Natural killer cell (primary cell): ENCODE measurements at regions not wholly inside any gene's neighbourhood (a gene's known extent, or its start where the extent isn't known, plus 50 kb on each side); places are given as distances from the start of the nearest gene placed in this dataset.

ENCODE experiments used
- ATAC-seq, 3 donors: fragments of 150-1000 bp in 2 of 3; fragments of 200-7000 bp in 1 of 3; cut with Tn5 transposase; 1 replicate in 1 of 3; 2 replicates in 2 of 3; pipeline ENCODE4 v1.10.0; 2021; ENCODE audit warnings: mild to moderate bottlenecking in 2 of 3, moderate library complexity in 2 of 3
- DNase-seq, 2 donors: peaks; one replicate each; pipeline versions ENCODE4 v3.0.0 to v3.0.0-alpha.2; 2013 to 2021; ENCODE audit warnings: mixed read lengths in 1 of 2
- H3K27ac ChIP-seq: one replicate; pipeline ENCODE4 v1.5.1; 2013; ENCODE audit warnings: mild to moderate bottlenecking, low read length
- H3K27me3 ChIP-seq: one replicate; pipeline ENCODE4 v1.6.1; 2013; ENCODE audit warnings: low read length; ENCODE audit not compliant: control insufficient read depth, insufficient read depth
- H3K36me3 ChIP-seq: one replicate; pipeline ENCODE4 v1.6.1; 2013; ENCODE audit warnings: low read length; ENCODE audit not compliant: control insufficient read depth, insufficient read depth
- H3K4me1 ChIP-seq: one replicate; pipeline ENCODE4 v1.6.1; 2013; ENCODE audit warnings: low read length; ENCODE audit not compliant: control insufficient read depth, insufficient read depth
- H3K4me3 ChIP-seq: one replicate; pipeline ENCODE4 v1.5.1; 2013; ENCODE audit warnings: low read length
- H3K9me3 ChIP-seq: one replicate; pipeline ENCODE4 v1.6.1; 2013; ENCODE audit warnings: low read length; ENCODE audit not compliant: control insufficient read depth, insufficient read depth
- H3K27ac Mint-ChIP-seq, 2 donors: one replicate each; pipeline ENCODE4 v1.8.0; 2022; ENCODE audit warnings: mild to moderate bottlenecking in 2 of 2, mixed read lengths in 2 of 2, moderate library complexity in 1 of 2
- H3K27me3 Mint-ChIP-seq, 2 donors: one replicate each; pipeline ENCODE4 v1.8.0; 2022; ENCODE audit warnings: low read depth in 2 of 2, mixed read lengths in 2 of 2
- H3K36me3 Mint-ChIP-seq: one replicate; pipeline ENCODE4 v1.8.0; 2022; ENCODE audit warnings: mixed read lengths
- H3K4me1 Mint-ChIP-seq, 2 donors: one replicate each; pipeline ENCODE4 v1.8.0; 2022; ENCODE audit warnings: mixed read lengths in 2 of 2
- H3K4me3 Mint-ChIP-seq: one replicate; pipeline ENCODE4 v1.8.0; 2022; ENCODE audit warnings: mild to moderate bottlenecking, moderate library complexity, mixed read lengths
- H3K9me3 Mint-ChIP-seq, 2 donors: one replicate each; pipeline ENCODE4 v1.8.0; 2022; ENCODE audit warnings: mixed read lengths in 2 of 2
- CTCF ChIP-seq: fragments of 200-600 bp; IDR thresholded peaks from one replicate; pipeline ENCODE4 v1.8.0; 2022; ENCODE audit warnings: antibody characterized with exemption
- WGBS: methylation state at CpG from one replicate; pipeline ENCODE4 v1.1.7; 2013; ENCODE audit warnings: missing lambda C conversion rate; ENCODE audit not compliant: insufficient coverage; 5-methylcytosine and 5-hydroxymethylcytosine counted together
- intact Hi-C: fragments of 100-400 bp; cut with micrococcal nuclease; formaldehyde crosslinking; loops from one replicate; pipeline ENCODE4 v1.14.2; 2022

GRCh38 chr4:100848841-100849240 lies 331.0 kb upstream of the EMCN start:
- 95% methylated on average over 2 of the region's 2 CpGs for WGBS
- Mint-ChIP-seq H3K4me3 (no peak overlapping the region), H3K4me1 (no peaks in the 10 kb centered on the region), H3K27ac (no peak overlapping the region), H3K36me3 (no peaks in the 10 kb centered on the region), H3K27me3 (no peaks in the 10 kb centered on the region), H3K9me3 (no peaks in the 10 kb centered on the region)
- no peak overlapping the region for H3K4me3 ChIP-seq
- intact Hi-C loops, result no loop called here
- no peaks in the 10 kb centered on the region for H3K36me3 ChIP-seq
- H3K27ac ChIP-seq, result no peak overlapping the region
- H3K4me1 ChIP-seq, result no peaks in the 10 kb centered on the region
- H3K9me3 ChIP-seq, result no peaks in the 10 kb centered on the region
- ATAC-seq (peak in 2 of 3 donors; percentile 44 to 62), DNase-seq (peak in 1 of 2 donors; percentile 32)
- no peak for TF ChIP-seq CTCF
- H3K27me3 ChIP-seq, result no peaks in the 10 kb centered on the region

GRCh38 chr4:100843910-100844309 lies 326.1 kb upstream of the EMCN start:
- Mint-ChIP-seq H3K9me3 (peaks cover 0 to 3% of the 10 kb centered on the region in 2 donors), H3K4me1 (no peaks in the 10 kb centered on the region), H3K27ac (no peak overlapping the region), H3K27me3 (peaks cover 4 to 30% of the 10 kb centered on the region in 2 donors), H3K36me3 (no peaks in the 10 kb centered on the region), H3K4me3 (no peak overlapping the region)
- Histone ChIP-seq H3K4me1 (no peaks in the 10 kb centered on the region), H3K4me3 (no peak overlapping the region), H3K9me3 (no peaks in the 10 kb centered on the region), H3K27ac (no peak overlapping the region), H3K36me3 (no peaks in the 10 kb centered on the region), H3K27me3 (no peaks in the 10 kb centered on the region)
- TF ChIP-seq CTCF, result no peak
- intact Hi-C loops, result no loop called here
- no peak for ATAC-seq
- no peak for DNase-seq

- no peak overlapping the region for H3K27ac Mint-ChIP-seq
- intact Hi-C loops, result no loop called here
- H3K27me3 Mint-ChIP-seq, result peaks cover 9 to 38% of the 10 kb centered on the region in 2 donors
- H3K4me3 ChIP-seq, result no peak overlapping the region
- H3K36me3 ChIP-seq, result no peaks in the 10 kb centered on the region
- no CpG with 5 or more reads among the region's 1 CpG for WGBS
- peaks cover 0 to 3% of the 10 kb centered on the region in 2 donors for H3K9me3 Mint-ChIP-seq
- H3K4me1 ChIP-seq, result no peaks in the 10 kb centered on the region
- TF ChIP-seq CTCF, result no peak
- no peaks in the 10 kb centered on the region for H3K4me1 Mint-ChIP-seq
- no peak for ATAC-seq
- H3K9me3 ChIP-seq, result no peaks in the 10 kb centered on the region
- H3K27ac ChIP-seq, result no peak overlapping the region
- no peak overlapping the region for H3K4me3 Mint-ChIP-seq
- no peaks in the 10 kb centered on the region for H3K27me3 ChIP-seq
- H3K36me3 Mint-ChIP-seq, result no peaks in the 10 kb centered on the region
- DNase-seq, result no peak
Measured at GRCh38 chr4:100842856-100843255, 325.0 kb upstream of the EMCN start.

DNA sequence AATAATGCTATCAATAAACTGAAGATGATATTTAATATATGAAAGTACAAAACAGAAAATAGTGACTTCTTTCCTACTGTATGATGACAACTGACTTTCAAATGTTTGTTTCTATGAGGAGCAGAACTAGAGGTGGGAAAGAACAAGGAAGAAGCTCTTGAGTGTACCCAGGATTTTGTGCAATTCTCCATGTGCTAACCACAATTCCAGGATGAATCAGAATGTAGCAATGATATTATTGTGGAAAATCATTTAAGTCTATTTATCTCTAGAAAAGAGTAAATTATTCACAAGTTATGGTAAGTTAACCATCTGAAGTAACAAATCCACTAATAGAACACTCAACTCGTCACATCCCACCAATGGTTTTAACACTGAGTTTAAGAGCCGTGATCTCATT lies 324.1 kb upstream of the EMCN start:
- Mint-ChIP-seq H3K4me3 (no peak overlapping the region), H3K27ac (no peak overlapping the region), H3K36me3 (no peaks in the 10 kb centered on the region), H3K4me1 (no peaks in the 10 kb centered on the region), H3K9me3 (peaks cover 0 to 3% of the 10 kb centered on the region in 2 donors), H3K27me3 (peaks cover 9 to 38% of the 10 kb centered on the region in 2 donors)
- DNase-seq, result no peak
- Histone ChIP-seq H3K4me1 (no peaks in the 10 kb centered on the region), H3K36me3 (no peaks in the 10 kb centered on the region), H3K27ac (no peak overlapping the region), H3K9me3 (no peaks in the 10 kb centered on the region), H3K4me3 (no peak overlapping the region), H3K27me3 (peaks cover 2% of the 10 kb centered on the region)
- no peak for ATAC-seq
- WGBS, result 100% methylated on average over 1 of the region's 2 CpGs
- intact Hi-C loops, result no loop called here
- no peak for TF ChIP-seq CTCF
